Endometrial microvascular endothelial cells (primary cell): ENCODE measurements at regions not wholly inside any gene's neighbourhood (a gene's known extent, or its start where the extent isn't known, plus 50 kb on each side); places are given as distances from the start of the nearest gene placed in this dataset.

Source experiments
- in situ Hi-C: cut with HindIII; loops from 2 replicates; pipeline ENCODE4 v1.10.0; 2017; ENCODE audit warnings: low sequenced_read_pairs, low pct_unique_long_range_greater_than_20kb; ENCODE audit errors: inconsistent ontology term

- in situ Hi-C loops = no loop called here
These were observed 293.5 kb downstream of the UACA start for GRCh38 chr15:70469651-70470555.

GRCh38 chr15:70469182-70469581 is 294.2 kb downstream of the UACA start:
- in situ Hi-C loops = no loop called here

GRCh38 chr15:70466895-70467529 is 296.3 kb downstream of the UACA start:
- in situ Hi-C loops = no loop called here

GRCh38 chr15:70466305-70466704 is 297.1 kb downstream of the UACA start:
- in situ Hi-C loops = no loop called here

- in situ Hi-C loops = no loop called here
These were observed 297.5 kb downstream of the UACA start for GRCh38 chr15:70465812-70466211.

- in situ Hi-C loops = no loop called here
These were observed 299.9 kb downstream of the UACA start for GRCh38 chr15:70463453-70463834.

- in situ Hi-C loops = no loop called here
These were observed 301.4 kb downstream of the UACA start for GRCh38 chr15:70461992-70462391.

- in situ Hi-C loops = no loop called here
These were observed 302.3 kb downstream of the UACA start for GRCh38 chr15:70461017-70461416.

- in situ Hi-C loops = no loop called here
These were observed 304.0 kb downstream of the UACA start for GRCh38 chr15:70459312-70459711.

- in situ Hi-C loops = no loop called here
These were observed 309.6 kb downstream of the UACA start for GRCh38 chr15:70453766-70454165.

GRCh38 chr15:70453238-70453637 is 310.1 kb downstream of the UACA start:
- in situ Hi-C loops = no loop called here

GRCh38 chr15:70451821-70452653 is 311.3 kb downstream of the UACA start:
- in situ Hi-C loops = no loop called here

GRCh38 chr15:70450142-70450443 is 313.3 kb downstream of the UACA start:
- in situ Hi-C loops = no loop called here

GRCh38 chr15:70449311-70450141 is 313.8 kb downstream of the UACA start:
- in situ Hi-C loops = no loop called here

- in situ Hi-C loops = no loop called here
These were observed 315.2 kb downstream of the UACA start for GRCh38 chr15:70447928-70448698.

- in situ Hi-C loops = no loop called here
These were observed 315.8 kb downstream of the UACA start for GRCh38 chr15:70447521-70447920.

GRCh38 chr15:70447081-70447480 is 316.3 kb downstream of the UACA start:
- in situ Hi-C loops = no loop called here
